ENCODE measurements at regions not wholly inside any gene's neighbourhood (a gene's known extent, or its start where the extent isn't known, plus 50 kb on each side); places are given as distances from the start of the nearest gene placed in this dataset.

GRCh38 chr11:15535414-15535813 lies 420.7 kb downstream of the INSC start:
- no peak for DNase-seq (ENCODE audit: low spot score)

DNA sequence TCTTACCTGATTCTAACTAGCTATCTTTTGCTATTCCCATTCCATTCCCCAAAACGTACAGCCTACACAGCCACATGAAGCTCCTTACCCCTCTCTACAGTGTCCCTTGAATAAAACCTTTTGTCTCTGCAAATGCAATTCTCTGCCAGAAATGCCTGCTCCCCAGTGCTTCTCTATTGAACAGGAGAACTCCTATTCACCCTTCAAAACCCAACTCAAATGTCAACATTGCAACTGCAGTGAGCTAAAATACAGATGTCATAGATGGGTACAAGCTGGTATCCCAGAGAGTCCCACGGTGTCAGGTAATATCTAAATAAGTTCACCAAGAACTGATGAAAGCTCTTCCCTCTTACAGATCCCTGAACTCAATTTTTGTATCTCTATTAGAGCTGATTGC lies 421.7 kb downstream of the INSC start:
- no peak for DNase-seq (ENCODE audit: low spot score)

DNA sequence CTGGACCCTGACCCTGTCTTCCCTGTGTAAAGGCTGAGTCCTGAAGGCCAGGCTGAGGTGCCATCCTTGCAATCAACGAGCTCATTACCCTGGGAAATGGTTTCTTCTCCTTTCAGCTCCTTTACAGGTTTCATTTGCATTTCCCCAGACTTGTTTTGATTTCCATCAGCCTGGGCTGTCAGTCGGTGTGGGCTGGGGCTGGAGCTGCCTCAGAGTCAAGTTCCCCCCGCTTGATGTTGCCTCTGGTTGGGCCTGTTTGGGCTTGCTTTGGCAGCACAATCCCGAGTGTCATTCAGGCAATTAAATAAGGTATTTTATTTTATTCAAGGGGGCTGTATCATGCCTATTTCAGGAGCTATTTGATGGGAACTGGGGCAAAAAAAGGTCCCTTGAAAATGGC lies 424.9 kb downstream of the INSC start:
- DNase-seq (ENCODE audit: low spot score): no peak

DNA sequence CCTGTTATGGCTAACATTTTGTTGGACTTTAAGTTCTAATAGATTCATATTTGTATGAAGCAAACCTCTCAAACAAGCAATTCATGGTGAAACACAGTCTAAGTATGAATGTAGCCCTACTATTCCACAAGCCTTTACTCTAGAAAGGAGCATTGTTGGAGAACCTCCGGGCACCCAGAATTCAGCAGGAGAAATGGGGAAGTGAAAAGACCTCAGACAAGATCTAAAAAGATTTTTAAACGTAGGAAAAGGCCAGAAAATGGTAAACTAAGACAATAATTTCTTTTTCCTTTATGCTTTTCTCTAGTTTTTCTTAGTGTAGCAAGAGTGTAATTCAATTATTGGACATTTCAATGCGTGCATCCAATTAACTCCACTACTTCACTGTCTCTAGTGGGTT lies 426.4 kb downstream of the INSC start:
- DNase-seq (ENCODE audit: low spot score): no peak

- no peak for DNase-seq (ENCODE audit: low spot score)
Measured at GRCh38 chr11:15544353-15544752, 429.6 kb downstream of the INSC start.

DNA sequence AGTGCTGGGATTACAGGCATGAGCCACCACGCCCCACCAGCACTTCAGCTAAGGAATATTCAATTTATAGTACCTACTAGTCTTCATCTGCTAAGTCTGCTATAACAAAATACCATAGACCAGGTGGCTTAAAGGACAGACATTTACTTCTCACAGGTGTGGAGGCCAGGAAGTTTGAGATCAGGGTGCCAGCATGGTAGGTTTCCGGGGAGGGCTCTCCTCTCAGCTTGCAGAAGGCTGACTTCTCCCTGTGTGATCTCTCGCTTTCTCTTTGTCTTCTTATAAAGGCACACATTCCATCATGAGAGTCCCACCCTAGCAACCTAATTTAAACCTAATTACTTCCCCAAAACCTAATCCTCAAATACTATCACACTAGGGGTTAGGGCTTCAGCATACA lies 433.0 kb downstream of the INSC start:
- DNase-seq (ENCODE audit: low spot score): no peak

DNA sequence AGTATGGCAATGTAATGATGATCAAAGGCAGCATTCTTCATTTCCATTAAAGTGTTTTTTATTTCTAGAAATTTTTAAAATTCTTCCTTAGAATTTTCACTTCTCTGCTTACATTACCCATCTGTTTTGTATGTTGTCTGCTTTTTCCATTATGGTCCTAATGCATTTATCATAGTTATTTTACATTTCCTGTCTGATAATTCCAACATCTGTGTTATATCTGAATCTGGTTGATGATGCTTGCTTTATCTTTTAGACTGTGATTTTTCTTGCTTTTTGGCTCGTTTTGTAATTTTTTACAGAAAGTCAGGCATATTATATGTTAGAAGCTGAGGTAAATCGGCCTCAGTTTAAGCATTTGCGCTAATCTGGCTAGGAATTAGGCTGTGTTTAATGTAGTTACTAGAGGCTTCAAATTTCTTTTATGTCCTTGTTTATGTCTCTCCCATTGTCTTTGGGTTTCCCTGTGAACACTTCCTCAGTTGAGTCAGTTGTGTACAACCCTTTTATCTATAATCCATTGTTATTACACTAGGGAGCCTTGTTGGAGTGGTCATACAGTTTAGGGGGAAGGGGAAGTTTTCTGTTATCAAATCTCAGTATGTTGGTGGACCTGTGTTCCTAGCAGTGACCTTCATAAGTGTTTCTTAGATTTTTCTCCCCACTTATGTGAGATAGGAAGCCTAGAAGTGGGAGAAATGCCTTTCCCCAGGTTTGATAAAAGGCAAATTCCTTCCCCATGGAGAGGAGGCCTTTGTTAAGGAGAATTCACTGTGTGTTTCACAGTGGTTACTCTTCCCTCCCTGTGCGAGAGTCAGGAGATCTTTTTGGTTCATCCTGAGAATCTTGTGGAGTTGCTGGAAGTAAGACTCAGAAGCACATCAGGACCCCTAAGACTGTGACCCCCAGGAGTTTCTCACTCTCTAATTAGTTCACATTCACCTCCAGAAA lies 437.5 kb downstream of the INSC start:
- no peak for DNase-seq (ENCODE audit: low spot score)

GRCh38 chr11:15555161-15555560 lies 440.4 kb downstream of the INSC start:
- DNase-seq (ENCODE audit: low spot score): no peak

GRCh38 chr11:15557457-15558230 lies 442.9 kb downstream of the INSC start:
- DNase-seq (ENCODE audit: low spot score): no peak

DNA sequence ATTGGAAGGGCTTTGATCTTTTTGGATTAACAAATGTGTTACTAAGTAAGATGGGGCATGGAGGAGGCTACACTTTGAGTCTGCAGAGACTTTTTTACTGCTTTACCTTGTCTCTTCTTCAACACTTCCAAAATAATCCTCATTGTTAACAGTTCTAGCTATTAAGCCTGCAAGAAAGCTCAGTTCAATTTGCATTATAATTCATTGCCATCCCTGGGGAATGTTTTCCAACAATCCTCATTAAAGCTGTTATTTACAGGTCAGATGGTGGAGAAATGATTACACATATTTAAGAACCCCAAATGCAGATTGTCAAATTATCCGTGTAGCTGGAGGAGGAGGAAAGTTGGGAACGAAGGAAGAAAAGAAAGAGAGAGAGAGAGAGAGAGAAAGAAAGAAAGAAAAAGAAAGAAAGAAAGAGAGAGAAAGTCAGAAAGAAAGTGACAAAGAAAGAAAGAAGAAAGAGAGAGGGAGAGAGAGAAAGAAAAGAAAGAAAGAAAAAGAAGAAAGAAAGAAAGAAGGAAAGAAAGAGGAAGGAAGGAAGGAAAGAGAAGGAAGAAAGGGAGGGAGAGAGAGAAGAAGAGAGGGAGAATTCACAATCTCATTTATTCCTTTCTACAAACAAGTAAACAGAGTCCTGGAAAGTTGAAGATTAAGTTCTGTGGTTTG lies 443.9 kb downstream of the INSC start:
- no peak for DNase-seq (ENCODE audit: low spot score)

- DNase-seq (ENCODE audit: low spot score): no peak
Measured at GRCh38 chr11:15560689-15561467, 446.2 kb downstream of the INSC start.

DNA sequence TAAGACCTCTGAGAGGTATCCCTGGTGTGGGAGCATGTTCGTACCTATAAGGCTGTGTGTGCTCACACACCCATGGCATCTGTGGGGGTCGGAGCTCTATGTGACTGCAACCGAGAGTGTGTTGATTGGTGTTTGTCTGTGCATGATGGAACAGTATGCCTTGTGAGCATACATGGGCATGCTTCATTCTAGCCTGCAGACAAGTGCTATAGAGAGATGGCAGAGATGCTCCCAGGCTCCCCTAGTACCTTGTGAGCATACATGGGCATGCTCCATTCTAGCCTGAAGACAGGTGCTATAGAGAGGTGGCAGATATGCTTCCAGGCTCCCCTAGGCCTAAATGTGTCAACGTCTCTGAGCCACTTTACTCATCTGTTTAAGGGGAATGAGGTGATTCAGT lies 447.5 kb downstream of the INSC start:
- DNase-seq (ENCODE audit: low spot score): no peak

DNA sequence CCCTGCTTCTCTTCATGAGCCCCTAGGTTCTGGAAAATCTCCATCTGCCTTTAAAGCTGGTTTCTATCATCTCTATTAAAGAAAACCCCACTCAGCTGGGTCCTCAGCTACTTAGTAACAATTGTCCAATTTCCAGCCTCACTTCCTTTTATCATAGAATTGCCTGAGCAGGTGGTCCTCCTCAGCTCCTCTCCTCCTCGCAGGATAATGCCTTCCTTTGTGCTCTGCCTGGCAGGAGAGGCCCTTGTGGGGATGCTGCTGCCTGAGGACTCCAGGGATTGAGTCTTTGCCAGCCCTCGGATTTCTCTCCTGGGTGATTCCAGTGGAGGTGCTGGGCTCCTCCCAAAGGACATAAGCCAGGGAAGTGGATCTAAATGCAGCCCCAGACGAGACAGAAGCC lies 448.3 kb downstream of the INSC start:
- no peak for DNase-seq (ENCODE audit: low spot score)

GRCh38 chr11:15565880-15566279 lies 451.2 kb downstream of the INSC start:
- no peak for DNase-seq (ENCODE audit: low spot score)

- no peak for DNase-seq (ENCODE audit: low spot score)
Measured at GRCh38 chr11:15568440-15568839, 453.7 kb downstream of the INSC start.

GRCh38 chr11:15569305-15570025 lies 454.7 kb downstream of the INSC start:
- no peak for DNase-seq (ENCODE audit: low spot score)

GRCh38 chr11:15575409-15575808 lies 460.7 kb downstream of the INSC start:
- DNase-seq (ENCODE audit: low spot score): no peak

DNA sequence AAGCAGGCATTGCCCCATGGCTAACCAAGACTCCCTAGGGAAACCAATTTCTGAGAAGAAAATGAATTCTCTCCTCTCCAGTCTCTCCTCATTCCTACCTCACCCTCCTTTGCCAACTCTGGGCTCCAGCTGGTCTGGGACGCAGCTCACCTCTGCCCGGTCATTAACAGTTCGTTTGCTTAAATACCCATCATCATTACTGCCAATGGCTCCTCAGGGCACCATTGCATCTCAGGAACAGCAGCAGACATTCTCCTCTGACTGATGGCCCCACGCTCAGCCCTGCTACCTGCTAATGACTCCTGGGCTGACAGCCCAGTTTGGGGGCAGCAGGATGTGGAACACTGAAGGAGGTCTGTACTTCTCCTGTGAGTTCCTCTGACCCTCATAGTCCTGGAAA lies 462.0 kb downstream of the INSC start:
- DNase-seq (ENCODE audit: low spot score): no peak

DNA sequence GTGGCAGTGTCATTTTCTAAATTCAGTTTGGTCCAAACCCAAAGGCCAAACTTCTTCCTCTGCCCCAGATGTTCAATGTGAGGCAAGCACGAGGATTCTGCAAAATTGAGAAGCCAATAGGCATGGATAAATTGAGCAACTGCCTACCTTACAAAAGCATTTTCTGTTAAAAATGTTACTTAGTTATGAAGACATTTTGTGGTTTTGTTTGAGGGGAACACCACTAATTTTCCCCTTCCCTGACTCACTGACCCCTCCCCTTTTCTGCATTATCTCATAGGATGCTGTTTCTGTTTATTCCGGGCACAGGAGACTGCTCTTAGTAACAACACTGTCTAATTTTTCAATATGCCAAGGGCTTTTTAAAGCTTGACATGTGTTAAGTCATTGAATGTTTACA lies 462.8 kb downstream of the INSC start:
- DNase-seq (ENCODE audit: low spot score): no peak

DNA sequence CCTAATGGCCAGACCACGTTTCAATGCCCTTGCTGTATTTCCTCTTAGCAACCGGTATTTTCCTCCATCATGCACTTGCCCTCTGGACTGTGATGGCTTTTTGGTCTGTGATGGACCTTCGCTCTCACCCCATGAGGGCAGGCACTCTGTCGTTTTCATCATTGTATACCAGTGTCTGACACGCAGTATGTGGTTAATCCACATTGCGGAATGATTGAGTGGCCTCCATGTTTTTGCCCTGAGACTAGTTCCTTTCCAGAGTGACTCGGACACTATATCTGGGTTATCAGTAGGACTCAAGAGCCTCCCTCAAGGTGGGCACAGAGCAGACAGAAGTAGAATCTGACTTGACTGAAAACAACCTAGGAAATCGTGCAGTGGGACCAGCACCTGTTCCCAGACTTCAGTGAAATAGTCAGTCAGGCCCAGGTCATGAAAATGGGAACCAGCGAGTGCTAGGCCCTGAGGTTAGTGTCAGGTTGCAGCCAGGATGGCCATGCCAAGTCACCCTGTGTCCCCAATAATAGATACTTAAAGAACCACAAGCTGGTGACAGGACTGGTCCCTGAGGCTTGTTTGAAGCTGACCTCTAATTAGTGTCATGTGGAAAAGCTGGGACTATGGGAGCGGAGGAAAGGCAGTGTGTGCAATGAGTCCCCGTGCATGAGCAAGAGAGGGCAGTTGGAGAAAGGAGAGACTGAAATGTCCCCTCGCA lies 464.7 kb downstream of the INSC start:
- no peak for DNase-seq (ENCODE audit: low spot score)
